ENCODE measurements at regions not wholly inside any gene's neighbourhood (a gene's known extent, or its start where the extent isn't known, plus 50 kb on each side); places are given as distances from the start of the nearest gene placed in this dataset.

DNA sequence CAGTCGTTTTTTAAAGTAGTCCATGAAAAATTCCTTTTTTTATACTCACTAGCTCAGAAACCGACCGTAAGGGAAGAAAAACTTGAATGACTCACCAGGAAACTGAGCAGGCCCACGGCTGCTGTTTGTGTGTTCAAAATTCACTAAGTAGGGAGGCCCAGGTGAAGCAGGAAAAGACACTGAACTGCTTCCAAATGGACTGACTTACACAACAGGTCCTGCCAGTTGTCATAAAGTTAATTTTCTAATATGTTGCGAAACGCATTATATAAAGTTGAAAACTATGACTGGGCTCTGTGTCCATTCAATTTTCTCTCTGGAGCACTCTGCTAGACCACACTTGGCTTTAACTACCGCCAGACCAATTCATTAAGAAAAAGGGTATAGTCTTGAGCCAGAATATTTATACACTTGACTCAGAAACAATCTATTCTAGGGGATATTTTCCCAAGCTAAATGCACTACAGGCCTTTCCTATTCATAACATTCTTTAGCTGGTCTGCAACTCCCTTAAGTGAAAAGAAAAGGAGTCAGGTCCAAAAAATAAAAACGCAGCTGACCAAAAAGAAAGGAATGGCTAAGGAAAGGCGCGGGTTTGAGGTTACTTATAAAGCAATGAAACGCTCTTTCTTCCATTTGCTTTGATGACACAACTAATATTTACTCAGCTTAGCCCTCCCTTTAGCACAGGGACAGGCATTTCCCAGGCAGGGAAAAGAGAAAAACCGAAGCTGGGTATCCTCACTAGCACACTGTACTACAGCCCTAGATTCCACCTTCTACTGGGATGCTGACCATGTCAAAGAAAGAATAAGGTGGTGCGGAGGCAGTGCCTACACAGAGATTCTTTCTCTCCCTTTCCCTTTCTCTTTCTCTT lies 306.3 kb upstream of the ESRRG start:
- no peak for DNase-seq

DNA sequence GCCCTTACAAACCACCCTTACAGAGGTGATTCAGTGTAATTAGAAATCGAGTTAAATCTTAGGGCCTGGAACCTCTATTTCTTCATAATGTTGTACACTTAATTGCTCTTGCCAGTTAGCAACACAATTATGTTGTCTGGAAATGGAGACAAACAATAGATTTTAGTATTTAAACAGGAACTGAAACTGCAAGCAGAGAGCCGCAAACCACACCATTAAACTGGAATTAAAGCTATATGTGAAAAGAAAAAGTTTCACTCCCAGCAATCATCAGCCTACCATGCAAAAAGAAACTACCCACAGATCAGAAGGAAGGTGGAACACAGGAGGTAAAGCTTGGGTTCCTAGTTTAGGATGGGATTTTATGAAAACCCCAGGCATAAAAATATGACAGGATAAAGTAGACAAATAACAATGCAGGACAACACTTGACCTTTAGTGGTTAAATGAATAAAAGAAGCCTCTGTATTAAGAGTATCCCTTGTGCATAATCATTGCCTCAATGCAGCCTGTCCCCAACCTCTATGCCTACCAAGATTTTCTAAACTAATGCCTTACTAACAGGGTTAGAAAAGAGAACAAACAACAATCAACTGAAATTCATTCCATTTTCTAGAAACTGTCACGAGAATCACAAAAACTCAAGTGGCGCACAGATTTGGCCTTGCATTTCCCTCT lies 304.3 kb upstream of the ESRRG start:
- no peak for DNase-seq

DNA sequence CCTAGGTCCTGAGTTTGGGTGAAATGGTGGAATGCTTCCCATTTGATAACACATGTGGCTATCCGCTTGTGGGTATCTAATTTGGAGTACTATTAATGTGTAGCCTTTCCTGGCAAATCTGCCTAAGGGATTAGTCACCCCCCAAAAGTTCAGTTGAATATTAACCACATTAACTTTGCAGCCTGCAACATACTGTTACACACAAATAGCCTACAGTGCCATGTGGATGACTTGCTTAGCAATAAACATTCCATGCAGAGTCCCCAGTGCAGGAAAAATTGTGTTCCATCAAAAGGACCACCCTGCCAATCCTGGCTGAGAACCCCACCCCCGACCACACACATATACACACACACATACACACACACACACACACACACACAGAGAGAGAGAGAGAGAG lies 303.3 kb upstream of the ESRRG start:
- DNase-seq = no peak

DNA sequence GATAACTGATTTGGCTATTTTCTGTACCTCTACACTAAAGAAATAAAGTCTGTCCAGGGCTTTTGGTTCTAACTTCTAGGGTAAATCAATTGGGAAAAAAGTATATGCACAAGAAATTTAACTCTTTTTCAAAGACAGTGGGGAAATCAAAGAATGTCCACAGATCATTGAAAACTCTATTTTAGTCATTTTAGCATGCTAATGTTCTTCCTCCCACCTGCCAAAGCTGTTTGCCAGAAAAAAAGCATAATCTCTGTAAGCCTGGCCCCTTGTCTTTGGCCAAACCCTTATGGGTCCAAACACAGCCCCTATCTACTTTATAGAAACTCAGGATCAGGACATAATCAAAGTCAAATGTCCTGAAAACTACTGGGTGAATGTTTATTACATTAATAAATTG lies 302.2 kb upstream of the ESRRG start:
- DNase-seq = no peak

DNA sequence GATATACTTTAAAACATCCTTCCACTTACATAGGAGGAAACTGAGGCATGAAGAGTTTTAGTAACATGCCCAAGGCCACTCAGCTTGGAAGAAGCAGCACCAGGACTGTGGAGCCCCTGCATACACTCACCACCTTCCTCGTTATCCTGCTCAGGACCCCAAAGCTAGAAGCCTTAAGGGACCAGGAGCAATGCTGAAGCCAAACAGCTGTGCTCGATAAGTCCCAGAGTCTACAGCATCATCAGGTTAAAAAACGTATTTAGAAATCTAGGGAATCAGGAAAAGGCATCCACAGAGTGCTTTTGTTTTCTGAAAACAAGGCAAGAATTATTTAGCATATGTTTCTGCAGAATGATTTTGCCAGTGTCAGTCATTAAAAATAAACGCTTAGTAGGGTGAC lies 301.7 kb upstream of the ESRRG start:
- DNase-seq = no peak

DNA sequence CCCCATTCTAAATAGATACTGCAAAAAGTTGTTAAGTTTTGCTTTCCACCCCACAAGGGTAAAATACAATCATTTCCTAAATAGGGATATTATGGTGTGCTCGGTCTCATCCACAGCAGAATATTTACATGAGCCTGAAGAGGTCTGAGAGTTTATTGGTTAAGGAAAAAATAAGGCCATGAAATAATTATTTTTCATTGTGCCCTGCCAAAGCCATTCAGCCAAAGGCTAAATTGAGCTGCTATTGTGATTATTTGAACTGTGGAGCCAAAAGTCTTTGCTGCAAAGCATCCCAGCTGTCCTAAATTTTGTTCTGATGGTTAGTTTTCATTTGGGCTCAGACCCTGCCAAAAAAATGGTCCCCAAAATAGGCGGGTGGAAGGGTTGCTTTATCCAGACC lies 298.7 kb upstream of the ESRRG start:
- DNase-seq = no peak

DNA sequence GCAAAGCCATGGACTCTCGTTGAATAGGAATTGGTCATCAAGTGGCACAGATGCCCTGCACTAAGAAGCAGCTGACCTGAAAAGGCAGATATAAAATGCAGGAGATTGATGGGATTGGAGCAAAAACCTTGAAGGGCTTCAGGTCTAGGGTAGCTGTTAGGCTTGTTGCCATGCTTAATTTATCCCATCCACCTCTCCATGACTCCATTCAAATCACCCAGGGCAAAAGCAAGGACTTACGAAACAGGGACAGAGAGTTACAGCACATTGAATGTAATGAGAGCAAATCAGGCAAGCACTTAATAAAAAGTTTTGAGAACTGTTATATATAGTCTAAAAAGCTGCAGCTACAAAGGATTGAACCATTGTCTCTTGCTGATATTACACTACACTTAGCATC lies 298.2 kb upstream of the ESRRG start:
- DNase-seq = no peak

DNA sequence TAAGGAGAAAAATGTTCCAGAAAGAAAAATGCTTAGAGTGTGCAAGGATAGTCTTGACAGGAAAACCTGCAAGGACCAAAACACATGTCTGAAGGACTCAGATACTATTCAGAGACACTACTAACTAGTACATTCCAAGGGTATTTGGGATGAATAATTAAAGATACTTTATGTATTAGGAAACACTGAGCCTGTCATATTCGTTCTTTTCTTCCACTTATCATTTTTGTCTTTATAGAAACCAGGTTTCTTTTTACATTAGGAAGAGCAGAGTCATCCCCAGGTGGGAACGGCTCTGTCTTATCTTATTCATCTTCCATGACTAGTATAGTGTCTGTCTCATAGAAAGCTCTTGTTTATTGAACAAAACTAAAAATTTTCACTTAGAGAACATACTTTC lies 296.2 kb upstream of the ESRRG start:
- no peak for DNase-seq

DNA sequence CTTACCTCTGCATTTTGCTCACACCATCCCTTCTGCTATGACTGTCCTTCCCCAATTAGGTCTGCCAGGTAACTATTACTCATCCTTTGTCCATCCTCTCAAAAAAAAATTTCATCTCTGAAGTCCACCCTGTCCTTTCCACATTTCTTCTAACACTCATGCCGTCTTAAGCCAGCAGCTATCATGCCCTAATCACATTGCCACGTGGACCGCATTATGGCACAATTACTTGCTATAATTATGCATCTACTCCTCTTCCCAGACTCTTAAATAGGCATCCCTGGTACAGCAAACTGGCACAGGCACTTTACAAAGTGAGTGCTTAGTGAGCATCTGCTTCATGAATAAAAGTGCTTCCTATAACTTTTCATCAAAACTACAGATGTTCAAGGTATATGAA lies 295.4 kb upstream of the ESRRG start:
- no peak for DNase-seq

DNA sequence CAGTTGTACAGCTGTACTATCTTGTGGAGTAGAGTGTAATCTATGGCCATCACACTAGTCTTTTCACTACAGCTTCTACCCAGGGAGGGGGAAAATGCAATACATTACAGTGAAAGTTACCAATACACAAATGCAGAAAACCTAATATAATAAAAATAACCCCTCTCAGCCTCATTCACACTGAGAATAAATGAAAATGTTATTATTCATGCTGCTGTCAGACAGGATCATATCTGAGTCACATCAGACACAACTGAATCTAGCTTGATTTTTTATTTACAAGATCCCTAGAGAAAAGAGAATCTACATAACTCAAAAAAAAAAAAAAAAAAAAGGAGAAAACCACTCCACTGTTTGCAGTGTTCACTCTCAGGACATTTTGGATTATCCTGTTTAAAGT lies 293.9 kb upstream of the ESRRG start:
- no peak for DNase-seq

DNA sequence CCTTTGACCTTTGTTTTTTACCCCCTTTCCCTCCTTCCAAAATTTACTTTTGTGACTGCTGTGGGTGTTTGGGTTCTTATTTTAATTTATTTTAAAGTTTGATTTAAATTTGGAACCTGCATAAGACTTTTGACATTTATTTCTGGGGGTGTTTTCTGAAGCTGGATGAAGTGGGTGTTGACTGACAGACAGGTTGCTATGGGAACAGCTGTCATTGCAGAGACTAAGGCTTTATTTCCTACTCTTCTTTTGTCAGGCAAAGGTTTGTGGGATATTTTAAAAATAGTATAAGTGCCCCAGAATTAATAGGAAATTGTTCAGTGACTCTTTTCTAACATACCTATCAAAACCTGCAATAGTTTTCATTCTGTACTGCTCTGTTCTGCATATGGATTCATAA lies 290.8 kb upstream of the ESRRG start:
- no peak for DNase-seq

DNA sequence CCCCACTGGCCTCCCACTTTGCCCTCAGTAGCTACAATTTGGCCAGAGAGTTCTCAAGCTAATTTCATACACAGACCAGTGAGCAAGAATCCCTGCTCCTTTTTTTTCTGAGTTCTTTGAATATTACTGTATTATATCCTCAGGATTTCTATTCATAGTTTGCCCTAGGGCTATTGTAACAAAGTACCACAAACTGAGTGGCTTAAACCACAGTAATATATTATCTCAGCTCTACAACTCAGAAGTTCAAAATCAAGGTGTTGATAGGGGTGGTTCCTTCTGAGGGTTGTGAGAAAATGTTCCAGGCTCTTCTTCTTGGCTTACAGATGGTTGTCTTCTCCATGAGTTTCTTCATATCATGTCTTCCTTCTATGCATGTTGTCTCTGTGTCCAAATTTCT lies 289.4 kb upstream of the ESRRG start:
- no peak for DNase-seq

DNA sequence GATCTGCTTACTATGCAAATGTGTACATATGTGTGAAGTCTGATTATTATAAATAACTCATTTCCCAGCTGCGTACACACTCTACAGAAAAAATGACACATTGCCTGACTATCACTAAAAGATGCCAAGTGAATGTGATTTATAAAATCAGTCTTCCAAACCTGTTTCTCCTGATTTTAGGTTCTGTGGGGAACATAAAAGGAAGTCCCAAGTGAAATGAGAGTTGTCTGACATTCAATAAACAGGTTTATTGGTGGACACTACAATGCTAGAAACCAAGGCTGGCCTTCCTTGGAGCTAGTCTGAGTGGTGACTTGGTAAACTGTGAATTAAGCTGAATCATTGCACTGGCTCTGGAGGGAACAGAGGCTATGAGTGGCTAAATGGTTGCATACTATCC lies 287.9 kb upstream of the ESRRG start:
- no peak for DNase-seq

DNA sequence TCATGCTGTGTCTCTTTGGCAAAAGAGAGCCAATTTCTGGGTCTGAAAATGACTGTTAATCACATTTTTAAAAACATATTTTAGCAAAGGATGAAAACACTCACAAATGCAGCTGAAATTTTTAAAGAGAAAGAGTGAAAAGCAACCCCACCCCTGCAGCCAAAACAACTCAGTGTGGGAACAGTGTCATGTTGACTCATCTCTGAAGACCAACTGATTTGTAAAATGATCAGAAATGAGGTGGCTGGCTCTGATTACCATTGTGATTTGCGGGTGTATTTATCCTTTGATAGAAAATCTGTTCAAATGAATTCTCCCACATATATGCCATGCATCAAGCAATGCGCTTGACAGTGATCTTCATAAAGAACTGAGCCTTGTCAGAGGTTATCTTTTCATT lies 287.0 kb upstream of the ESRRG start:
- no peak for DNase-seq

DNA sequence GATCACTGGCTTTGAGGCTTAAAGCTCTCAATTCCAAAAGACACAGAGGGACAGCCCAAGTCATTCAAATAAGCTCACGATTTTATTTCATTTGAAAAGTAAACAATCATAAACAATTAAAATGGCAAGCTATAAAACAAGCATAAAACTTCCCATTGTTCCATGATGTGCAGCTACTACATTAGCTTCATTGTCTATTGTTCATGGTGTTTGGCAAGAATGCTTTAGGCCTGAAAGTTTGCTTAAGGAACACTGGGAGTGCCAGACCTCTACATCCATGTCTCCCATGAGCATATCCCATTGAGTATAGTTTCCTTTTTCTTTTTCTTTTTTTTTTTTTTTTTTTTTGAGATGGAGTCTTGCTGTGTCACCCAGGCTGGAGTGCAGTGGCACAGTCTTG lies 286.1 kb upstream of the ESRRG start:
- no peak for DNase-seq

DNA sequence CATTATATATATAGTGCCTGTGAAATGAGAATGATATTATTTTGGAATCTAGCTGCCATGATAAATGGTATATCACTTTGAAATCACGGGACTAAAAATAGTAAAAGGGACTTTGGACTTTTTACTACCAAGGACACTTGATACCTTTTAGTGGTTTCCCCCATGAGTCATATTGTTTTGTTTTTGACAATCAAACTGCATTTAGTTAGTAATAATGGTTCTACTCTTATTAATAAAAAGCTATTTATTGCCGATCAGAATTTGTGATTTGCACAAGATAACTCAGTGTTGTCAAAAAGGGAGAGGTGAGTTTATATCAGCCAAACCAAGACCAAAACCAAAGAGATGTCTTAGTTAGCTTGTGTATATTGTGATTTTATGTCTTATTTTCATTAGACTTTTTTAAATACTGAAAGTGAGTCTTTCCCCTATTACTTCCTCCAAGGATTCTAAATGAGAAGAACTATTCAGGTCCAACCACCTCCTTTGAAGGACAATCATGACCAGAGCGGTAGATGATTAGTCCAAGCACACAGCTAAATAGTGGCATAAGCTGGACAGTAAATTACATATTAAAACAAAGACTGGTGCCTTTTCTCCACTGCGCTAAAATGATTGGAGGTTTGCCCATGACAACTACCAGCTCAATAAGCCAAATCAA lies 281.7 kb upstream of the ESRRG start:
- no peak for DNase-seq

DNA sequence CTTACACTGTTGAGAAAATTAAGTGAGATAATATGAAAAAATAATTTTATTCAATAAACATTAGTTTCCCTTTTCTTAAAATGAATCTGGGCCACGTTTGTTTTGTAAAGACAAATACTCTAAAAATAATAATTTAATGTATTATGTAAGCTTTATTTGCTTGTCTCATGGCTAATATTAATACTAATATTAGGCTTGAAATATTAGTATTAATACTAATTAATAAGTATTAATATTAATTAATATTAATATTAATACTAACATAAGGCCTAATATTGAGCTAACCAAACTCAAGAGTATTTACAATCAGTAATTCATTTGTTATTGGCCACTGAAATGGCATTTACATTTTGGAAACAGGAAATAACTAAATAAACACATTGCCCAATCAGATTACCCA lies 280.1 kb upstream of the ESRRG start:
- no peak for DNase-seq

DNA sequence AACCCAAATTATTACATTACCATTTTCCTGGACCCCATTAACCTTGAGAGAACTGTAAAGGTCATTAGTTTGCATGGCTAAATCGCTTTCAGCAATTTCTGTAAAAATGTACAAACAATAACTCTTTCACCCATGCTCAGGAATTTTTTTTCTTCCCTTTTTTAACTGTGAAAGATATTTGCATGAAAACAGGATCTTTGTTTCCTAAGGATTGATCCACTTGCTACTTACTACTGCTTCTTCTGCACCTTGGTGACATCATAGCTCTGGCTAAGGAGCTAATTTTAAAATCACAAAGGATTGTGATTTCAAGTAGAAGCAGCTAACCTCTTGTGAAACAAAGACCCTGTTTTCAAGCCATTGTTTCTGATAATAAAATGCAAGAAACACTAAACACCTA lies 274.6 kb upstream of the ESRRG start:
- DNase-seq = no peak

DNA sequence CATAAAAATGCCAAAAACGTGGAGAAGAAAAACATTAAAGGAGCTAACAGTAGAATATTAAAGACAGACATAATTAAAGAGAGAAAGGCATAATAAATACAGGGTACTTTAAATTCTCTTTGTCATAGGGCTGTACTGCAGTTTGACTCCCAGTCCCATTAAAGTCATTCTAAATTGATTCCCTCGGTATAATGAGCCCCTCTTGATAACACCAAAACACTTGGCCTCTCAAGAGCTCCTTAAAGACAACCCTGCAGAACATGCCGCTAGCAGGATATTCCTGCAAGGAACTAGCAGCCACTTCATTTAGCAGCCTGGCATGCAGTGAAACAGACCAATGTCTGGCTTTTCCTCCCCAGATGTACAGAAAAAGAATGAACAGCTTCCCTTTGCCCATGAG lies 273.8 kb upstream of the ESRRG start:
- no peak for DNase-seq

DNA sequence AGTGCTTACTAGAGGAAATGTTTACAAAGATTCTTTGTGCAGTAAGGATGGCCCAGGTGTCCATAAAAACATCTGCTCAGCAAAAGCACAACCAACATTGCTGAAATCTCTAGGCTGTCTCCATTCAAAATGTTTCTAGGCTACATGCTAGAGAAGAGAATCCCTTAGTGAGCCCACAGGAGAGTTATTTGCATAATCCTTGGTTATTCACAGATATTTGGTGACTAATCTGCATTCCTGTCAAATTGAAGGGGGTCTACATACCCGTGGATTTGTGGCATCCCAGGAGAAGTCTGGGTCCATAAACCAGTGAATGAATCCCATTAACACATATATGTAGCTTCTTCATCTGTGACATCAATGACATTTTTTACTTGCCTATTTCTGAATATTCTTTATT lies 261.3 kb upstream of the ESRRG start:
- no peak for DNase-seq

DNA sequence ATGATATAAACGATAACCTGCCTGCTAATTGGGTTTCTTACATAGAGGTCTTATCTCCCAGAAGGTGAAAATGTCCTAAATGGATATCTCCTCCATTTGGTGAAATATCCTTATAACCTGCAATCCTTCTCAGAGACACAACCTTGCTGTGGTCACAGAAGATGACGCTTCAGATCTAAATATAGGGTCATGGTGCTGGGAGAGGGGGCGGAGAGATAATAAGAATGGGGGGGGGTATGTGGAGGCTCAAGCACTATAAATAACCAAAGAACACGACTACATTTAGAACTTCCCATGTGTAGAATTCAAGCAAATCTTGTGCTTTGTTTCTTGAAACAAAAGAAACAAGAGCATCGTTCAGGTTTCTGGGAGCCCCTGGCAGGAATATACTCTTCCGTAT lies 260.6 kb upstream of the ESRRG start:
- DNase-seq = no peak

DNA sequence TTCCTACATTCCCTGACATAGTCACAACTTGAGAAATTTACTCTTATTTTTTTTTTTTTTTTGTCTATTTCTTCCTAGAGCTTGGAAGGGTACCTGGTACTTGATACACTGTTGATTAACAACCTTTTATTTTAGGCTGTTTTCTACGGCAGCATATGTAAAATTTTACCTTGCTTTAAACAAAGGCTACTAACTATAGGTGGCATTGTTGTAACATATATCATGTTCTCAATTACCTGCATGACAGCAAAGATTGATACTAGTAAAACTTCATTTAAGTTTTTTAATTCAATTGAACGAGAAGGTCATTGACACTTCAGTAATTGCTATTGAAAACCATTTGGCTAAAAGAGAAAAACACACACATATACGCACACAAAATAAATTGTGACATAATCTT lies 238.3 kb upstream of the ESRRG start:
- no peak for DNase-seq

DNA sequence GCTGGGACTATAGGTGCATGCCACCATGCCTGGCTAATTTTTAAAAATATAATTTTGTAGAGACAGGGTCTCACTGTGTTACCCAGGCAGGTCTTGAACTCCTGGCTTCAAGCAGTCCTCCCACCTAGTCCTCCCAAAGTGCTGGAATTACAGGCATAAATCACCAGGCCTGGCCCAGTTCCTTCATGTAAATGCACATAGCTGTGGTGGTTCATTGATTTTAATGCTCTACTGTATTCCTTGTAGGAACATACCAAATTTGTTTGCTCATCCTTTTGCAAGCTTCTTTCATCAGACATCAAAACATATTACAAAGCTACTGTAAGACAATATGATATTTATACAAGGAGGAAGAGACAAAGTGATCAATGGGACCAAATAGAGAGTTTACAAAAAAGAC lies 237.5 kb upstream of the ESRRG start:
- DNase-seq = no peak

DNA sequence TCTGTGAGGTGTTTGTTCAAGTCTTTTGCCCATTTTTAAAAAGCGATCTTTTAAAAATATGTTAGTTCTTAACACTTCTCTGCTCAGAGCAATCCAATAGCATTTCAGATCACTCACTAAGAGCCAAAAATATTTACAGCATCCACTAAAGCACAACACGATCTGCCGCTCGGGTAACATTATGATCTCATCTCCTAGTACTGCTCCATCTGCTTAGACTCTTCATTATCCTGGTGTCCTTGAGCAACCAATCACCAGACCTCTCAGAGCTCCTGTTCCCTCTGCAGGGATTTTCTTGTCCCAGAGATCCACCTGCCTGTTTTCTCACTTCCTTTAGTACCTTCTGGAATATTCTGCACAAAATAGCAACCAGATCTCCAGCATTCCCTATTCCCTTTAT lies 235.3 kb upstream of the ESRRG start:
- DNase-seq = no peak
